AG09309 (cell line): ENCODE measurements at regions not wholly inside any gene's neighbourhood (a gene's known extent, or its start where the extent isn't known, plus 50 kb on each side); places are given as distances from the start of the nearest gene placed in this dataset.

Source experiments
- DNase-seq: peaks from one replicate; pipeline ENCODE4 v3.0.0-alpha.2; 2010; ENCODE audit warnings: low read depth
- H3K4me3 ChIP-seq: 2 replicates; pipeline ENCODE4 v1.5.1; 2011; ENCODE audit warnings: mild to moderate bottlenecking, low read depth, low read length, moderate library complexity; ENCODE audit not compliant: control insufficient read depth
- CTCF ChIP-seq: IDR thresholded peaks from 2 replicates; pipeline ENCODE4 v1.5.1; 2011; ENCODE audit warnings: mild to moderate bottlenecking, low read depth, low read length, inconsistent platforms; ENCODE audit not compliant: insufficient read depth, control insufficient read depth; ENCODE audit errors: missing control alignments

- H3K4me3 ChIP-seq: no peak overlapping the region
- TF ChIP-seq CTCF: no peak
- DNase-seq: no peak
These were observed 338.4 kb upstream of the KLF3 start for GRCh38 chr4:38325629-38325913.

GRCh38 chr4:38326499-38326898 lies 337.5 kb upstream of the KLF3 start:
- no peak for DNase-seq
- TF ChIP-seq CTCF: no peak
- no peak overlapping the region for H3K4me3 ChIP-seq

GRCh38 chr4:38327174-38327573 lies 336.8 kb upstream of the KLF3 start:
- no peak overlapping the region for H3K4me3 ChIP-seq
- TF ChIP-seq CTCF: no peak
- no peak for DNase-seq

- no peak overlapping the region for H3K4me3 ChIP-seq
- no peak for TF ChIP-seq CTCF
- no peak for DNase-seq
These were observed 334.8 kb upstream of the KLF3 start for GRCh38 chr4:38328989-38329729.

GRCh38 chr4:38330321-38330720 lies 333.7 kb upstream of the KLF3 start:
- DNase-seq: no peak
- H3K4me3 ChIP-seq: no peak overlapping the region
- no peak for TF ChIP-seq CTCF

- no peak for TF ChIP-seq CTCF
- no peak for DNase-seq
- no peak overlapping the region for H3K4me3 ChIP-seq
These were observed 333.1 kb upstream of the KLF3 start for GRCh38 chr4:38330936-38331335.

- no peak overlapping the region for H3K4me3 ChIP-seq
- DNase-seq: no peak
- TF ChIP-seq CTCF: no peak
These were observed 331.3 kb upstream of the KLF3 start for GRCh38 chr4:38332699-38333098.
